ENCODE measurements at regions not wholly inside any gene's neighbourhood (a gene's known extent, or its start where the extent isn't known, plus 50 kb on each side); places are given as distances from the start of the nearest gene placed in this dataset.

- no peak for DNase-seq
Observed at GRCh38 chr2:14401873-14402272, 230.6 kb upstream of the LRATD1 start.

DNA sequence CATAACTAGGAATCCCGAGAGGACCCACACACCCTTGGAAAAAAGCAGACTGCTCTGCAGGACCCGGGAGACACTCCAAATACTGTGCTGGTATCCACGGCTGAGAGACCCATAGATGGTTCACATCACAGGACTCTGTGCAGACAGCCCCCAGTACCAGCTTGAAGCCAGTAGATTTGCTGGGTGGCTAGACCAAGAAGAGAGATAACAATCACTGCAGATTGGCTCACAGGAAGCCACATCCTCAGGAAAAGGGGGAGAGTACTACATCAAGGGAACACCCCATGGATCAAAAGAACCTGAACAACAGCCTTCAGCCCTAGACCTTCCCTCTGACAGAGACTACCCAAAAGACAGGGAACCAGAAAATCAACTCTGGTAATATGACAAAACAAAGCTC lies 223.8 kb upstream of the LRATD1 start:
- DNase-seq, result no peak

- DNase-seq, result no peak
Observed at GRCh38 chr2:14417551-14417950, 215.0 kb upstream of the LRATD1 start.

DNA sequence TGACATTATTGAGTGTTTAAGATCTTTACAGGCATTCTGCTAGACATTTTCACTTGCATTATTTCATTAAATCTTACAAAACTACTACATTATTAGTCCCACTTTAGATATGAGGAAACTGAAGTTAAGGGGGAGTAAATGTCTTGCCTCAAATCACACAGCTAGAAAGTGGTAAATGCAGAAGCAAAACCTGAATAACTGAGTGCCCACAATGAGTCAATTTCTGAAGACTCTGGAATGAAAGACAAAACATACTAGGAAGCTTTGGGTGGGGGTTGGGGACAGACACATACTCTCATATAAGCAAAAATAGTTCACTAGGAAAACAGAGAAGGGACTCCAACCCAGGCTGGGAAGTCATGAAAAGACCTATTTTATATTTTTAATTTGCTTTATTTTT lies 214.4 kb upstream of the LRATD1 start:
- DNase-seq, result no peak

DNA sequence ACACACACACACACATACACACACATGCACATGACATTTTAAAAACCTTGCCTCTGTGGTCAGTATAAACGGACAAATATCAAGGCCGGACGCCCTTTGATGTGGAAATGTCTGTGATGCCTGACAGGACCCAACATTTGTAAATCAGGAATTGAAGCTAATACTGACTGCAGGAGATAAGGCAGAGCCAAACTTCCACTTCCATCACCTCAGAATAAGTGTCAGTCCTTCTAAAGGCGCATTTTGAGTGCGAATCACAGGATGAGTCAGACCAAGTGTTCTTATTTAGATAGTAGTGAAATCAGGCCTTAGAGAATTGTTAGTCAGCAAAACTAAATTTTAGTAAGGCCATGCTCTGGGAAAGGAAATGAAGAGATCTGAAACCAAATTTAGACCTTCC lies 211.7 kb upstream of the LRATD1 start:
- no peak for DNase-seq

- no peak for DNase-seq
Observed at GRCh38 chr2:14422426-14422825, 210.1 kb upstream of the LRATD1 start.

GRCh38 chr2:14423145-14423906 lies 209.2 kb upstream of the LRATD1 start:
- DNase-seq, result no peak

DNA sequence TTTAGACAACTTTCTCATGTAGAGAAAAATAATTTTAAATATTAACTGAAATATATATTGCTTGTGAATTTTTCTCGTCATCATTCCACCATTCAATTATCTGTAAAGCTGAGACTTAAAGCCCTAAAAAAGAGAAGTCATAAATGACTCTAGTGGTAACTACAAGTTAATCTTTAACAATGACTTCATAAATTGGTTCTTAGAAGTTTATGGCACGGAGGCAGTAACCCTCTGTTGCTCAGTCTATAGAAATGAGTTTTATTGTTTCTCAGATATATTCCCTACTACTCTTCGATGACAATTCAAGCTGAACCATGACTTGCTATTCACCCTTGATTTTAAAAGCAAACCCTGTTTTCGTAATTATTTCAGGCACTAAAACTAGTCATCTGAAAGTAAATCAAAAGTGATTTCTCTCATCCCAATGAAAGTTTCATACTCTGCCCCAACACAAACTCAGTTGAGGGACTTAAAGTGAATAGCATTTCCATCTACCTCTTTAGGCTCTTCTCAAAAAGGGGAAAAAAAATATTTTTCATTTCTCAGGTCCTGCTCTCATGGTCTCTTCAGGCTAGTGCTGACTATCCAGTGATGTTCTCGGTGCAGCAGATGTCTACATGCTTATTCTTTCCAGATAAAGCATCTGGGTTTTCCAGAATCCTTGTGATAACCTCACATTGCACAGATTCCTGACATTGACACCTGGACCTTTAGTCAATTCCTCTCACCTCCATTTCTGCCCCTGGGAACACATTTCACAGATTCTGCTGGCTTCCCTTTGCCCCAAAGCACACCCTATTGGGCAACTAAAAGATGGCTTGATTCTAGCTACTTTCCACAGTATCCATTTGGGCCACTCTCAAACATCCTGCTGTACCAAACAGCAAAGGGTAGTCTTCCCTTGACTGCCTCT lies 207.8 kb upstream of the LRATD1 start:
- DNase-seq, result no peak

DNA sequence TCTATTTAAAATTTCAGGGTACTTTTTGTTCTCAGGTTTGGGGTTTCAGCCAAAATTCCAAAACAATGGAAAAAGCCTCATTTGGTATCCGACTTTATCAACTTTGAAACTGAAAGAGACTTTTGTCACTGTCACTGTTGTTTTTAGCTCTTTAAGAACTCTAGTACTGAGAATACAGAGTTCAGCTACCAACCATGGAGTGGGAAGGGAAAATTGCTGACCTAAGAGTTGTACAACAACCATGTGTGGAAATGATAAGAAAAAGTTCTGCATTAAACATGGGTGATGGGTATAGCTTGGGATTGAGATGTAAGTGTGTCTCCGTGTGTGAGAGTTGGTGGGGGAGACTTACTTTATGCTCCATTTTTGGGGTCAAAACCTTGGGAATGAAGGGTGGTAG lies 206.6 kb upstream of the LRATD1 start:
- no peak for DNase-seq

- no peak for DNase-seq
Observed at GRCh38 chr2:14428056-14428455, 204.5 kb upstream of the LRATD1 start.

- DNase-seq, result no peak
Observed at GRCh38 chr2:14433946-14434495, 198.5 kb upstream of the LRATD1 start.

- DNase-seq, result no peak
Observed at GRCh38 chr2:14445670-14446069, 186.8 kb upstream of the LRATD1 start.

GRCh38 chr2:14448340-14448739 lies 184.2 kb upstream of the LRATD1 start:
- DNase-seq, result no peak

GRCh38 chr2:14451312-14451711 lies 181.2 kb upstream of the LRATD1 start:
- no peak for DNase-seq

GRCh38 chr2:14454202-14454601 lies 178.3 kb upstream of the LRATD1 start:
- DNase-seq, result no peak

DNA sequence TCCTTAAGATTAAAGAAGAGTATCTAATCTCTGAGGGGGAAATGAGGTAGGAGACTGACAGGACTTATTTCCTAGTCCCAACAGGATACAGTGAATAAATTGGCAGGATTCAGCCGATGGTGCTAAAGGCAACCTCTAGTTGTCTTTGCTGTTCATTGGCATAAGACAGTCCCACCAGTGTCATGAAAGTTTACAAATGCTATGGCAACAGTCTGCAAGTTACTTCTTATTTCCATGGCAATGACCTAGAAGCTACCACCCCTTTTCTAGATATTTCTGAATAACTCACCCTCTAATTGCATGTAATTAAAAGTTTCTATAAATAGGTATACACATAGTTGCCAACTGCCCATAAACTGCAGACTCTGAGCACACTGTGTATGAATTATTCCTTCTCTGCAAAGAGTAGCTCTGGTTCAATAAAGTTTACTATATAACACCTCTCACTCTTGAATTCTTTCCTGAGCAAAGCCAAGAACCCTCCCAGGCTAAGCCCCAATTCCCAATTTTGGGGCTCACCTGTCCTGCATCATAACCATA lies 172.7 kb upstream of the LRATD1 start:
- DNase-seq, result no peak

- DNase-seq, result no peak
Observed at GRCh38 chr2:14475994-14476393, 156.5 kb upstream of the LRATD1 start.

DNA sequence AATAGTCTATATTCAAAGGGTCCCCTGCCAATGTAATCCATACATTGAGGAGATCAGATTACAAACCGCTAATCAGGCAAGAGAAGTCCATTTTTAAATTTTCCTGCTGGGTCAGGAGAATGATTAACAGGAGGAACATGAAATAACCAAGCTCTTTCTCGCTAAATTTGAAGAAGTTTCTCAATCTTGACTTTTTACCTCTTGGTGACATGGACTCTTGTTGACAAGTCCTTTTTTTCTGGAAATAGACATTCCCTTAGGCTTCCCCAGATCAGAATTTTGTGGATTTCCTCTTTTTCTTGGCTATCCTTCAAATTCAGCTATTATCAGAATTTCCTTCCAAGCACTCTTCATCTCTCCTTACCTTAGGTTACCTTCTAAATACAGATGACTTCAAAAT lies 153.0 kb upstream of the LRATD1 start:
- no peak for DNase-seq

DNA sequence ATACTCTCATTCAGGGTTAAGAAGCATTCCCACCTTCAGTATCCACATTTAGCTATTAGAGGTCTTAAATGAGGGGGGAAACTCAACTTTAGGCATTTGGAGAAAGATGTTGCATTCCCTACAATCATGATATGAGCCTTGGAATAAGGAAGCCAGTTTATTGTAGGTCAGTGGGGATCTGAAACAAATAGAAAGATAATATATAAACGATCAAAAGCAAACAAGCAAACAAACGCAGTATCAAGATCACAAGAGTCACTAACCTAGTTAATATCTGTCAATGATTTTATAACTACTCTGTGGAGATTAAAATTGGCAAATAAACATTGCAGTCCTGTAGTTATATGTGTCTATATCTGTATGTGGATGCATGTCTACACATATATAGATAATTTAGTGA lies 152.4 kb upstream of the LRATD1 start:
- DNase-seq, result no peak

DNA sequence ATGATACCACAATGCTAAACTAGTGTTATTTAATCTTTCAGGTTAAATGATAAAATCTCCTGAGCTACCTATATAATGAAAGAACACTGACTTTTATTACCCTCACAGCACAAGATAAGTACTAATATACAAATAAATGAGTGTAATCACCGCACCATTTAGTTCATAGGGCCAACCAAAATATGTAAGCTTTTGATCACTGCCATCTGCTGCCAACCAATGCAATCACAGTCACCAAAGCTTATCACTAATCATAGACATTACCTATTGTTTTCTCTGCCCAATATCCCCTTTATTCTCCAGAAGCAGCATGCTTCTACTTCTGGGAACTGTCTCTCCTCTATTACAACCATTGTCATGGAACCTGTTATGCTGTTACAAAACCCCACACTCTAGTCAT lies 151.6 kb upstream of the LRATD1 start:
- DNase-seq, result no peak

GRCh38 chr2:14492920-14493503 lies 139.5 kb upstream of the LRATD1 start:
- DNase-seq, result no peak

GRCh38 chr2:14494759-14495158 lies 137.8 kb upstream of the LRATD1 start:
- no peak for DNase-seq

- no peak for DNase-seq
Observed at GRCh38 chr2:14501061-14501460, 131.5 kb upstream of the LRATD1 start.
